Loucy (cell line): ENCODE measurements at regions not wholly inside any gene's neighbourhood (a gene's known extent, or its start where the extent isn't known, plus 50 kb on each side); places are given as distances from the start of the nearest gene placed in this dataset.

Experiments
- CTCF ChIP-seq: fragments of 200-600 bp; sonication (generic); conservative IDR thresholded peaks from 2 replicates; pipeline ENCODE4 v1.5.1; 2014; ENCODE audit warnings: mild to moderate bottlenecking, antibody characterized with exemption, low read length
- EZH2phosphoT487 ChIP-seq: fragments of 200-600 bp; IDR thresholded peaks from 2 replicates; pipeline ENCODE4 v1.6.1; 2018; ENCODE audit warnings: antibody characterized with exemption, mild to moderate bottlenecking, moderate library complexity, borderline replicate concordance

GRCh38 chr7:96388166-96388565, 66.3 kb upstream of the SLC25A13 start:
- TF ChIP-seq CTCF (no peak), EZH2phosphoT487 (no peak)
